H7 (cell line): ENCODE measurements at regions not wholly inside any gene's neighbourhood (a gene's known extent, or its start where the extent isn't known, plus 50 kb on each side); places are given as distances from the start of the nearest gene placed in this dataset.

Experiments used
- DNase-seq: peaks from one replicate; pipeline ENCODE4 v3.0.0; 2012
- H3K27me3 ChIP-seq: 2 replicates; pipeline ENCODE4 v1.6.0; 2011; ENCODE audit warnings: mild to moderate bottlenecking, low read length; ENCODE audit not compliant: control insufficient read depth, insufficient read depth
- H3K36me3 ChIP-seq: replicated peaks from 2 replicates; pipeline ENCODE4 v1.5.1; 2011; ENCODE audit warnings: low read length; ENCODE audit not compliant: control insufficient read depth, insufficient read depth
- H3K4me3 ChIP-seq: 2 replicates; pipeline ENCODE4 v1.5.1; 2011; ENCODE audit warnings: low read depth, mild to moderate bottlenecking, control low read depth, low read length, moderate library complexity; ENCODE audit not compliant: insufficient read depth

GRCh38 chr11:27875831-27876775, 175.8 kb upstream of the BDNF start:
- no peak overlapping the region for H3K4me3 ChIP-seq
- H3K36me3 ChIP-seq = no peaks in the 10 kb centered on the region
- H3K27me3 ChIP-seq = no peaks in the 10 kb centered on the region
- no peak for DNase-seq

- H3K4me3 ChIP-seq = no peak overlapping the region
- H3K27me3 ChIP-seq = no peaks in the 10 kb centered on the region
- DNase-seq = no peak
- no peaks in the 10 kb centered on the region for H3K36me3 ChIP-seq
Measured at GRCh38 chr11:27874998-27875830, 175.0 kb upstream of the BDNF start.

- Histone ChIP-seq H3K27me3 (no peaks in the 10 kb centered on the region), H3K36me3 (no peaks in the 10 kb centered on the region), H3K4me3 (no peak overlapping the region)
- DNase-seq = no peak
Measured at GRCh38 chr11:27873664-27874063, 173.4 kb upstream of the BDNF start.

- no peak for DNase-seq
- H3K27me3 ChIP-seq = no peaks in the 10 kb centered on the region
- H3K36me3 ChIP-seq = no peaks in the 10 kb centered on the region
- no peak overlapping the region for H3K4me3 ChIP-seq
Measured at GRCh38 chr11:27871056-27871455, 170.8 kb upstream of the BDNF start.

GRCh38 chr11:27869701-27870100, 169.4 kb upstream of the BDNF start:
- Histone ChIP-seq H3K27me3 (no peaks in the 10 kb centered on the region), H3K36me3 (no peaks in the 10 kb centered on the region)

GRCh38 chr11:27868709-27869108, 168.5 kb upstream of the BDNF start:
- H3K27me3 ChIP-seq = no peaks in the 10 kb centered on the region
- no peaks in the 10 kb centered on the region for H3K36me3 ChIP-seq
- no peak overlapping the region for H3K4me3 ChIP-seq

More at GRCh38 chr11:27869701-27870100, 169.4 kb upstream of the BDNF start:
- H3K4me3 ChIP-seq = no peak overlapping the region
- DNase-seq = no peak

GRCh38 chr11:27868226-27868625, 168.0 kb upstream of the BDNF start:
- no peaks in the 10 kb centered on the region for H3K27me3 ChIP-seq
- no peaks in the 10 kb centered on the region for H3K36me3 ChIP-seq
- DNase-seq = no peak
- H3K4me3 ChIP-seq = no peak overlapping the region

More at GRCh38 chr11:27868709-27869108, 168.5 kb upstream of the BDNF start:
- no peak for DNase-seq

GRCh38 chr11:27865105-27865504, 164.8 kb upstream of the BDNF start:
- Histone ChIP-seq H3K27me3 (no peaks in the 10 kb centered on the region), H3K4me3 (no peak overlapping the region), H3K36me3 (no peaks in the 10 kb centered on the region)
- DNase-seq = no peak

DNA sequence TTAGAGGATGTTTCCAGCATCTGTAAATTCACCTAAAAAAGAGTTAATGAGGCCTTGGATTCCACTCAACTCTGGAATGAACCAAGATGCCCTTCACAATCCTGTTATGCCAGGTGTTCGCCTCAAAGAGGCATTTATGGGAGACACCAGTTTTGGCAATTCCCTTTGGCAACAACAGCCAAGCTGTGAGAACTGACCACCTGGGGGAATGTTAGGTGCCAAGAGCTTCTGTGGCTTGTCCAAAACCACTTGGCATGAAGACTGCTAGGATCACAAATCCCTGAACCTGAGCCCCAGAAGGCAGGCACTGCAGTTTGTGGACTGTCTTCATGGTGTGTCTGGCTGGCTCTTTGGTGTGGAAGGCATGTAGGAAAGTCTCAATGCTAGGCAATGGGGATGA, 164.4 kb upstream of the BDNF start:
- Histone ChIP-seq H3K36me3 (no peaks in the 10 kb centered on the region), H3K4me3 (no peak overlapping the region), H3K27me3 (no peaks in the 10 kb centered on the region)
- DNase-seq = no peak

DNA sequence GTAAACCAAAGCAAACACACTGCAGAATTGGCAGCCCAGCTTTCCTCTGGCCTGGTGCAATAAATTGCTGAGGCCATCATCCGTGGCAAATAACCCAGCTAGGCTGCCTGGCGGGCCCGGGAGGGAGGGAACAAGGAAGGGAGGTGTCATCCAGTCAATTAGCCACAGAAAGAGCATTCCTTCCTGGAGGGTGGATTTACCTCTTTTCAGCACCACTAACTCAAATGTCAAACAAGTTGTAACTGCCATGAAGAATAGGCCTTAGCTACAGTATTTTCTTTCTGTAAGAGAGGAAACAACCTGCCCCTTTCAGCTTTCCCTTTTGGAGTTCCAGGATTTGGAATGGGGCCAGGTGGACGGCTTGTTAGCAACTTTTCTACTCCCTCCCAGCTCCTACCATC, 163.8 kb upstream of the BDNF start:
- no peak for DNase-seq
- Histone ChIP-seq H3K36me3 (no peaks in the 10 kb centered on the region), H3K4me3 (no peak overlapping the region), H3K27me3 (no peaks in the 10 kb centered on the region)

- Histone ChIP-seq H3K27me3 (no peaks in the 10 kb centered on the region), H3K36me3 (no peaks in the 10 kb centered on the region), H3K4me3 (no peak overlapping the region)
- DNase-seq = no peak
Measured at GRCh38 chr11:27863637-27864036, 163.4 kb upstream of the BDNF start.

DNA sequence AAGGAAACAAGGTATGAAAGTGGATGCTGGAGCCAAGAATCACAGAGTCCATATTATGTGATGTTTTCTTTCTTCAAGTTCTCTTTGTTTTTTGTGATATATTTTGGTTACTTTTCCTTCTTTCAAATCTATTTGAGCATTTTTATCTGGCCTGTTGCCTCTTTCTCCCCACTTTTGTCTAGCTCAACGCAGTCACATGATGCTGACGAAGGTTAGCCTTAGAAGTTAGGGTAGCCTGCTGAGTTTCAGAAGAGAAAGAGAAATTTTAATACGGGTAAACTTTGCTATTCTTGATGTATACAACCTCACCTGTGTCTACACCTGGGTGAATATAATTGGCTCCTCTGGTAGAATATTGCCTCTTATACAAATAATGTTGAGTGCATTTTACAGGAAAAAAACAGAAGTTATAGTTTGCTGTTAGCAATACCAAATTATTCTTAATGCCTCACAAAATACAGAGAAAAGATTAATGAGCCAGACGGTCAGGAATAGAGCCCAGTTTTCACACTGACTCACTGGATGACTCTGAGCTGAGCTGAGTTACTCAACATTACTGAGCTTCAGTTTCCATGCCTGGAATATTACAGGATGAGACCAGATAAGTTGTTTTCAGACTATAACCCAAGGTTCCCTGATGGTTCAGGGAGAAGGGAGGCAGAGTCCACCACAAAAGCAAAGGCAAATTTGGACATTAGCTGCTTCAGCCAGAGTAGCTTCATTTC, 161.6 kb upstream of the BDNF start:
- Histone ChIP-seq H3K36me3 (no peaks in the 10 kb centered on the region), H3K4me3 (no peak overlapping the region), H3K27me3 (no peaks in the 10 kb centered on the region)
- DNase-seq = no peak

GRCh38 chr11:27860811-27861210, 160.6 kb upstream of the BDNF start:
- Histone ChIP-seq H3K4me3 (no peak overlapping the region), H3K36me3 (no peaks in the 10 kb centered on the region)
- DNase-seq = no peak

GRCh38 chr11:27858866-27859265, 158.6 kb upstream of the BDNF start:
- no peaks in the 10 kb centered on the region for H3K36me3 ChIP-seq
- no peak overlapping the region for H3K4me3 ChIP-seq
- no peaks in the 10 kb centered on the region for H3K27me3 ChIP-seq
- DNase-seq = no peak

More at GRCh38 chr11:27860811-27861210, 160.6 kb upstream of the BDNF start:
- H3K27me3 ChIP-seq = no peaks in the 10 kb centered on the region
